ENCODE measurements at regions not wholly inside any gene's neighbourhood (a gene's known extent, or its start where the extent isn't known, plus 50 kb on each side); places are given as distances from the start of the nearest gene placed in this dataset.

- TF ChIP-seq CTCF (IDR thresholded peaks at IDR 0.05) = no peak
- no peak overlapping the region for H3K4me3 ChIP-seq
- no peak for DNase-seq (ENCODE audit: low spot score)
- no peak overlapping the region for H3K27ac ChIP-seq
These were observed 83.7 kb downstream of the YTHDF1 start for GRCh38 chr20:63132131-63132714.

- H3K27ac ChIP-seq = no peak overlapping the region
- H3K4me3 ChIP-seq = no peak overlapping the region
- no peak for DNase-seq (ENCODE audit: low spot score)
- TF ChIP-seq CTCF (IDR thresholded peaks at IDR 0.05) = no peak
These were observed 85.0 kb downstream of the YTHDF1 start for GRCh38 chr20:63130658-63131577.

GRCh38 chr20:63129991-63130657 is 85.8 kb downstream of the YTHDF1 start:
- Histone ChIP-seq H3K4me3 (no peak overlapping the region), H3K27ac (no peak overlapping the region)
- DNase-seq (ENCODE audit: low spot score) = no peak
- no peak for TF ChIP-seq CTCF (IDR thresholded peaks at IDR 0.05)

- Histone ChIP-seq H3K4me3 (no peak overlapping the region), H3K27ac (no peak overlapping the region)
- TF ChIP-seq CTCF (IDR thresholded peaks at IDR 0.05) = no peak
- no peak for DNase-seq (ENCODE audit: low spot score)
These were observed 86.5 kb downstream of the YTHDF1 start for GRCh38 chr20:63129376-63129965.

- TF ChIP-seq CTCF (IDR thresholded peaks at IDR 0.05) = no peak
- DNase-seq (ENCODE audit: low spot score) = no peak
- H3K4me3 ChIP-seq = no peak overlapping the region
These were observed 87.0 kb downstream of the YTHDF1 start for GRCh38 chr20:63128956-63129355.

GRCh38 chr20:63128367-63128766 is 87.6 kb downstream of the YTHDF1 start:
- TF ChIP-seq CTCF (IDR thresholded peaks at IDR 0.05) = no peak
- DNase-seq (ENCODE audit: low spot score) = no peak
- H3K4me3 ChIP-seq = no peak overlapping the region
- no peak overlapping the region for H3K27ac ChIP-seq

More at GRCh38 chr20:63128956-63129355, 87.0 kb downstream of the YTHDF1 start:
- H3K27ac ChIP-seq = no peak overlapping the region
